ENCODE measurements at regions not wholly inside any gene's neighbourhood (a gene's known extent, or its start where the extent isn't known, plus 50 kb on each side); places are given as distances from the start of the nearest gene placed in this dataset.

DNA sequence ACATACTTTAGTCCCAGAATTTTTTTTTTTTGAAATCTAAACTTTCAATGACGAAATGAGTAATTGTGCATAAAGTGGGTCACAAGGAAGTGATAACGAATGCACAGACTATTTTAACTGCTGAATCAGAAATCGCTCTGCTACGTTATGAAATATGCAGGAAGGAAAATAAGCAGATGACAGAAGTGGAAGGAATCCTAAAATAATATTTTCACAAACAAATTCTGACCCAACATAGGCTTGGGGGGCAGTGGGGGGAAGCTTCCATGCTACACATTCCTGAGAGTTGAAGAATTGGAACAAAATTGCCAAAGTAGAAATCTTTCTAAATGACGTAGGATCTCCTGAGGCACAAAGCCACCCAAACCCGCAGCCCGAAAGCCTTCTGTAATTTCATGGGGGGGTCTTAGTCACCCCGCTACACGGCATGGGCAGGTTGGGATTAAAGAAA, 89.6 kb downstream of the ARF6 start:
- ChIA-PET POLR2A (interaction anchor here (0.6 kb wide), 1 partner anchor 116 kb away, joined by 3 read pairs; no protein-coding TSS in a partner anchor), CTCF (no interaction called here), RAD21 (ENCODE audit: low non-redundant PET in 1 of 2, low total read pairs in 2 of 2, uncharacterized antibody in 2 of 2, unreplicated experiment in 2 of 2) (no interaction called here)
- intact Hi-C loops (cut with micrococcal nuclease): no loop called here
- Histone ChIP-seq H3K9me2 (ENCODE audit: insufficient read depth) (no peaks in the 10 kb centered on the region), H4K20me1 (ENCODE audit: insufficient read depth) (no peaks in the 10 kb centered on the region), H3K9ac (ENCODE audit: low read length) (no peak overlapping the region), H3K4me2 (ENCODE audit: low read length) (no peak overlapping the region), H3K4me1 (ENCODE audit: control insufficient read depth in 1 of 2, insufficient read depth in 2 of 2, low read length in 2 of 2) (peaks cover 0 to 11% of the 10 kb centered on the region in 2 experiments; a peak in 1 of 4 replicates), H3K27me3 (ENCODE audit: insufficient read depth, low read length) (no peaks in the 10 kb centered on the region), H2AFZ (ENCODE audit: low read depth, low read length, poor library complexity, severe bottlenecking) (no peak overlapping the region), H3K4me3 (replicated peaks in 1 of 2; ENCODE audit: low read depth in 1 of 2, low read length in 2 of 2) (no peak overlapping the region), H3K79me2 (ENCODE audit: insufficient read depth, low read length) (no peaks in the 10 kb centered on the region), H3K27ac (ENCODE audit: low read depth, low read length) (no peak overlapping the region), H3K9me3 (ENCODE audit: control insufficient read depth in 1 of 2, insufficient read depth in 1 of 2, low read depth in 1 of 2, low read length in 2 of 2) (no peaks in the 10 kb centered on the region), H3K36me3 (ENCODE audit: control insufficient read depth in 1 of 2, insufficient read depth in 2 of 2, low read length in 2 of 2) (no peaks in the 10 kb centered on the region)
- TF ChIP-seq SIN3A (IDR thresholded peaks at IDR 0.05; ENCODE audit: low read depth) (no peak), ZNF274 (IDR thresholded peaks at IDR 0.05; ENCODE audit: low read depth, low read length) (no peak), EZH2 (IDR thresholded peaks at IDR 0.05) (no peak), SRF (IDR thresholded peaks at IDR 0.05; ENCODE audit: low read depth) (no peak), POLR2A (IDR thresholded peaks at IDR 0.05; ENCODE audit: borderline replicate concordance, extremely low read depth, insufficient read depth, insufficient read length) (no peak), TCF7L2 (IDR thresholded peaks at IDR 0.05; ENCODE audit: borderline replicate concordance, extremely low read depth, insufficient read depth, insufficient read length) (no peak), JUND (IDR thresholded peaks at IDR 0.05) (no peak), RAD21 (IDR thresholded peaks at IDR 0.05; ENCODE audit: low read depth) (no peak), EGR1 (IDR thresholded peaks at IDR 0.05; ENCODE audit: low read depth) (no peak), ZFX (IDR thresholded peaks at IDR 0.05) (no peak), CBX3 (IDR thresholded peaks at IDR 0.05; ENCODE audit: low read depth) (no peak), YY1 (IDR thresholded peaks at IDR 0.05; ENCODE audit: extremely low read depth, insufficient replicate concordance, low read depth, low read length) (no peak)
- TF ChIP-seq, protein P1, sequence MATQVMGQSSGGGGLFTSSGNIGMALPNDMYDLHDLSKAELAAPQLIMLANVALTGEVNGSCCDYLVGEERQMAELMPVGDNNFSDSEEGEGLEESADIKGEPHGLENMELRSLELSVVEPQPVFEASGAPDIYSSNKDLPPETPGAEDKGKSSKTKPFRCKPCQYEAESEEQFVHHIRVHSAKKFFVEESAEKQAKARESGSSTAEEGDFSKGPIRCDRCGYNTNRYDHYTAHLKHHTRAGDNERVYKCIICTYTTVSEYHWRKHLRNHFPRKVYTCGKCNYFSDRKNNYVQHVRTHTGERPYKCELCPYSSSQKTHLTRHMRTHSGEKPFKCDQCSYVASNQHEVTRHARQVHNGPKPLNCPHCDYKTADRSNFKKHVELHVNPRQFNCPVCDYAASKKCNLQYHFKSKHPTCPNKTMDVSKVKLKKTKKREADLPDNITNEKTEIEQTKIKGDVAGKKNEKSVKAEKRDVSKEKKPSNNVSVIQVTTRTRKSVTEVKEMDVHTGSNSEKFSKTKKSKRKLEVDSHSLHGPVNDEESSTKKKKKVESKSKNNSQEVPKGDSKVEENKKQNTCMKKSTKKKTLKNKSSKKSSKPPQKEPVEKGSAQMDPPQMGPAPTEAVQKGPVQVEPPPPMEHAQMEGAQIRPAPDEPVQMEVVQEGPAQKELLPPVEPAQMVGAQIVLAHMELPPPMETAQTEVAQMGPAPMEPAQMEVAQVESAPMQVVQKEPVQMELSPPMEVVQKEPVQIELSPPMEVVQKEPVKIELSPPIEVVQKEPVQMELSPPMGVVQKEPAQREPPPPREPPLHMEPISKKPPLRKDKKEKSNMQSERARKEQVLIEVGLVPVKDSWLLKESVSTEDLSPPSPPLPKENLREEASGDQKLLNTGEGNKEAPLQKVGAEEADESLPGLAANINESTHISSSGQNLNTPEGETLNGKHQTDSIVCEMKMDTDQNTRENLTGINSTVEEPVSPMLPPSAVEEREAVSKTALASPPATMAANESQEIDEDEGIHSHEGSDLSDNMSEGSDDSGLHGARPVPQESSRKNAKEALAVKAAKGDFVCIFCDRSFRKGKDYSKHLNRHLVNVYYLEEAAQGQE (IDR thresholded peaks at IDR 0.05; ENCODE audit: low read depth): no peak
- TF ChIP-seq, protein P2, sequence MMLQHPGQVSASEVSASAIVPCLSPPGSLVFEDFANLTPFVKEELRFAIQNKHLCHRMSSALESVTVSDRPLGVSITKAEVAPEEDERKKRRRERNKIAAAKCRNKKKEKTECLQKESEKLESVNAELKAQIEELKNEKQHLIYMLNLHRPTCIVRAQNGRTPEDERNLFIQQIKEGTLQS (IDR thresholded peaks at IDR 0.05): no peak
- TF ChIP-seq, protein P3, sequence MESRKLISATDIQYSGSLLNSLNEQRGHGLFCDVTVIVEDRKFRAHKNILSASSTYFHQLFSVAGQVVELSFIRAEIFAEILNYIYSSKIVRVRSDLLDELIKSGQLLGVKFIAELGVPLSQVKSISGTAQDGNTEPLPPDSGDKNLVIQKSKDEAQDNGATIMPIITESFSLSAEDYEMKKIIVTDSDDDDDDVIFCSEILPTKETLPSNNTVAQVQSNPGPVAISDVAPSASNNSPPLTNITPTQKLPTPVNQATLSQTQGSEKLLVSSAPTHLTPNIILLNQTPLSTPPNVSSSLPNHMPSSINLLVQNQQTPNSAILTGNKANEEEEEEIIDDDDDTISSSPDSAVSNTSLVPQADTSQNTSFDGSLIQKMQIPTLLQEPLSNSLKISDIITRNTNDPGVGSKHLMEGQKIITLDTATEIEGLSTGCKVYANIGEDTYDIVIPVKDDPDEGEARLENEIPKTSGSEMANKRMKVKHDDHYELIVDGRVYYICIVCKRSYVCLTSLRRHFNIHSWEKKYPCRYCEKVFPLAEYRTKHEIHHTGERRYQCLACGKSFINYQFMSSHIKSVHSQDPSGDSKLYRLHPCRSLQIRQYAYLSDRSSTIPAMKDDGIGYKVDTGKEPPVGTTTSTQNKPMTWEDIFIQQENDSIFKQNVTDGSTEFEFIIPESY (IDR thresholded peaks at IDR 0.05; ENCODE audit: extremely low read depth, insufficient replicate concordance, low read length): no peak
- BruUV-seq (replicated peaks): no TSS peak
- ATAC-seq (no peak), DNase-seq (ENCODE audit: low read depth, low spot score) (no peak)
